SHP77 treated with DMSO at 0.1 percent for 48 hours (cell line): ENCODE measurements at regions not wholly inside any gene's neighbourhood (a gene's known extent, or its start where the extent isn't known, plus 50 kb on each side); places are given as distances from the start of the nearest gene placed in this dataset.

Experiments
- DNase-seq: peaks from one replicate; lab custom pipeline; 2025; lab: John Stamatoyannopoulos, UW

DNA sequence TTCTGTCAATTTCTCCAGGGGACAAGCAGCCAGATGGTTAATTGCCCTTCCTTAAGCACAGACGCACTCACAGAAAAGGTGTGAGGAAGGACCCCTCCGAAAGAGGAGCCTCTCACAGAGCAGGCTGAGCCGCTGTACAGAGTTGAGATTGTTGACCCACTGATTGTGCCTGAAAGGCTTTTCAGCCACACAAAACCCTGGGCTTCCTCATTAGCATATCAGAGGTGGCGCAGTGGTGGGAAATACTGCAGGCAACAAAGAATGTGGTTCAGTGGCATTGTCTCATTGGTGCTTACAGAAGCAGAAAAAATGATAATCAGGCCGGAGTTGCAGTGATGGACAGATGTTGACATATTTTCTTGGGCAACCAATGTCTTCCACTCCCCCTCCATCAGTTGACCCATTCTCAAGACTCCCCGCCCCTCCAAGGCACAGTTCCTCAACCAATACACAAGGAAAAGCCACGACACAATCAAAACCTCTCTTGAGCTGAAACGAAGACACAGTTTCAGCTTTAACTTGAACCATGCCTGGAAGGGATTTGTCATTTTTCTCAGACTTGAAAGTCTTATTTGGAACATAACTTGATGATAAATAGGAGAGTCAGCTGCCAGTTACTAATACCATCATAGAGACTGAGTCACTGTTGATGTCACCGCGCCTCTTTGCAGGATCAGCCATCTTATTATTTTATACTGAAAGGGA lies 53.1 kb downstream of the ATXN3L start:
- no peak for DNase-seq

DNA sequence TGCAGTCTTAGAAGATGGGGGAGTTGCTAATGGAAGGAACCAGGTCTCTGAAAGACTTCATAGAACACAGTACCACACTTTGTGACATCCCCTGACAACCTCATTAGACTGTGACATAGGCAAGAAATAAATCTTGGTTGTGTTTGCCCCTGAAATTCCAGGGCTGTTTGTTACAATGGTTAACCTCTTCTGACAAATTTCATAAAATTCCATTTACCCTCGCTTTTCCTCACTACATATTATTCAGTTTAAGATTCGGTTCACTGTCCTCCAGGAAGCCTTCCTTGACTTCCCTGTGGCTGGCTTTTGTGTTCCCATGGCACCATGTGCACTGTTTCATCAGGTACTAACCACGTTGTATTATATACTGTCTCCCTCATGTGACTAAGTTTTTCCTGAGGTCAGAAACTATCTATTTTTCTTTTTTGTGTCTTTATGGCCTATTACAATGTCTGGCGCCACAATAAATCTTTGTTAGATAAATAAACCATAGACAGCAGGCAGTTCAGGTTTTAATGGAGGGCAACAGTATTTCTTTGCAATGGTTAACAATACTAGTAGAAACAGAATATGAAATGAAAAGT lies 54.2 kb downstream of the ATXN3L start:
- DNase-seq = no peak

DNA sequence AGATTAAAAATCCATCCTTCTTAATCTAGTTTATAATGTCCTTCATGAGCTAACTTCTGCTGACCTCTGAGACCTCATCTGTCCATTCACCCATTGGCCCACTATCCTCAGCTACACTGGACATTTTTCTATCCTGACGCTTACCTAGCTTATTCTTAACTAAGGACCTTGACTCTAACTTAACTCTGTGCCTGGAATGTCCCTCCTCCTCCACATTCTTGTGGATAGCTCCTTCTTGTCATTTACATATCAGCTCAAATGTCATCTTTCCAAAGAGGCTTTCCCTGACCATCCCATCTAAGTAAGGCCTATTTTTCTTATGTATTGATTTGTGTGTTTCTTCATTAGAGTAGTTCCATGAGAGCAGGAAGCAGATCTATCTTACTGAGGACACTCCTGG lies 54.7 kb downstream of the ATXN3L start:
- DNase-seq = no peak

DNA sequence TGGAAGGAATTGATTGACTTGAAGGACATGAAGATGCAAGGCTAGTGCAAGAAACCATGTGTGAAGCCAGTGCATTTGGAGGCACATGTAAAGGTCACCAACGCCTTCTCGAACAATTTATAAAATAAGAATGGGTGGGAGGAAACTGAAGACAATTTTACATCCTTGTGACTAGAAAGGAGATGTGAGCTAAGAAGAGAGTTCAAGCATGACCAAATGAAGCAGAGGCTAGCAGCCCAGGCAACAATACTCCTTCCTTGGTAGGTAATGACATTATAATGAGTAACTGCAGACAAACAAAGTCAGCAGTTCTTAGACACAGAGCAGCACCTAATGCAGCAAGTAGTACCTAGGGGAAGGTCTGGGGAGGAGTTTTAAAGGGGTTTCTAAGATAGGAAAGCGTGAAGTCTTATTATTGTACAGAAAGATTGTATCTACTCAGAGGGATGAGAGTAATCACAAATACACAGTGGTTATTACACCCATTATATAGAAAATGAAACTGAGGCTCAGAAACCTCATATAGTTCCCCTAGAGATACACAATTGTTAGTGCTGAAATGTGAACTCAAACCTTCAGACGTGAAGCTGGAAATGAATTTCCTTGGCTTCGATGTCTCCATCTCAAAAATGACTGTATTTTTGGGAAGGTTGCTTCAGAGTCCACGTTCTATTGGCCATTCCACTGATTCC lies 56.1 kb downstream of the ATXN3L start:
- no peak for DNase-seq

DNA sequence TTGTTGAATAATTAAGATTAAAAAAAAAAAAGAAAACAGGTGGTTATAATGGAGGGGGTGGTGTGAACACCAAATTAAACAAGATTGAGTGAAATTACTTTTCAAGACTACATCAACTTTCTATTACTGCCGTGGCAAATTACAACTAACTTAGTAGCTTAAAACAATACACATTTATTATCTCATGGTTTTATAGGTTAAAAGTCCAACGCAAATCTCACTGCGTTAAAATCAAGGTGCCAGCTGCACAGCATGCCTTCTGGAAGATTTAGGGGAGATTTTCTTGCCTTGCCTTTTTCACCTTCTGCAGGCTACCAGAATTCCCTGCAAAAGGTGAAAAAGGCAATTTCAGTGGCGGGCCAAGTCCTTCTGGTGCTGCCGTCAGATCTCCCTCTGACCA lies 58.5 kb downstream of the ATXN3L start:
- no peak for DNase-seq

DNA sequence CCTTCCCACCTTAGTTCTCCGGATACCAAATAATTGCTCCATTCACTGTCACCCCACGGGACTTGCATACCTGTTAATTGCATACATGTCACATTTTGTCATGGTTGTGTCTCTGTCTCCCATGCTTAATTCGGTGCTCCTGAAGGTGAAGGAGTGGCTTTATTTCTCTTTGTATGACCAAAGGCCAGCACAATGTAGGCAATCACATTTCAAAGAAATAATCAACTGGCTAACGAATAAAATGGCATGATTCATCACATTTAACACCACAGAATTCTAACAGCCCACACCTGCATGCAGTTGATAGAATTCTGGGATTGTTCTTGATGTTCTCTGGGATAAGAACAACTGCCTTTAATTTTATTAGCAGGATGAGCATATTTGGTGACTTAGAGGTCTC lies 59.3 kb downstream of the ATXN3L start:
- no peak for DNase-seq

DNA sequence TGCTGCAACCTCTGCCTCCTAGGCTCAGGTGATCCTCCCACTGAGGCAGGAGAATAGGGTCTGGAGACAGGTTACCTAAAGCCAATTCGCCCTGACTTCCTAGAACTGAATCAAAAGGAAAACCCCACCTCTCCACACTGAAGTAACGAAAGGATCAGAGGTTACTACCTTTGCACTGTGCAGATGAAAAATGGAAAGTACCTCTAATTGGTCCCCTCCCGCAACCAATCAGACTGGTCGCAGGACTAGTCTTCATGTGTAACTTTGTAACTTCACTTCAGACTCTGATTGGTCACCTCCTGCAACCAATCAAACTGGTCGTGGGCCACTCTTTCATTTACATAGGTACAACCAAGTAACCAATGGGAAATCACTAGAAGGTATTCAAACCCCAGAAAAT lies 61.1 kb downstream of the ATXN3L start:
- no peak for DNase-seq

DNA sequence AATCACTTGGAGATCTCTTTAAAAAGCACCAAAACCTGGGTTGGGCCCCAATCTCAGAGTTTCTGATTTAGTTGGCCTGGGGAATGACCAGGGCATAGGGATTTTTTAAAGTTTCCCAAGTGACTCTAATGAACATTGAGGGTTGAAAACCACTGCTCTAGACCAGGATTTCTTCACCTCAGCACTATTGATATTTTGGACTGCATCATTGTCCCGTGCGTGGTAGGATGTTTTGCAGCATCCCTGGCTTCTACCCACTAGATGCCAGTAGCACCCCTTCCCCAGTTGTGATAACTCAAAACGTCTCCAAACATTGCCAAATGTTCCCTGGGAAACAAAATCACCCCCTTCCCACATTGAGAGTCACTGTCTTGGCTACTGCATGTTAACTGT lies 61.8 kb downstream of the ATXN3L start:
- no peak for DNase-seq

DNA sequence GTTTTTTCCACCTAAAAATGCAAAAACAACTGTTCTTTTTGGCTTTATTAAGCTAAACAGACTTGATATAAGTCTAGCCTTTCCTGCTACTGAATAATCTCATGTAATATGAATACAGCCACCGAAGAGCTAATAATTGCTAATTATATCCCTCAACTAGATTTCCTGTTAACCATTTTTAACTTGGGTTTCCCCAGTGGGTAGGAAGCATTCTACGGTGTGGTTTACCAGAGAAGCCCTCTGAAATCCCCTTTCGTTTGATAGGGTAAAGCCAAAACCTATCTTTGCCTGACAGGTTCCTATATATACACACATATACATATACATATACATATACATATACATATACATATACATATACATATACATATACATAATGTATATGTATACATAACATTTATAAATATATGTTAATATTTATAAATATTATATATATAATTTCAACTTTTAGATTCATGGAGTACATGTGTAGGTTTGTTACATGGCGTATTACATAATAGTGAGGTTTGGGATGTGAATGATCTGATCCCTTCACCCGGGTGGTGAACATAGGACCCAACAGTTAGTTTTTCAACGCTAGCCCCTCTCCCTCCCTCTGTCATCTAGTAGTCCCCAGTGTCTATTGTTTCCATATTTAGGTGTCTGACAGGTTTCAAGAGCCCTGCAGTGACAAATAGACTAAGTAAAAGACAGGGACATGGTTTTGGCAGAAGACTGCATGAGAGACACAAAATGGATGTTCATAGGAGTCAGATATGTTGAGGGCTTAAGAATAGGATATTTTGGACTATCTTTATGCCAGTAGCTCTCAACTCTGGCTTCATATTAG lies 62.4 kb downstream of the ATXN3L start:
- no peak for DNase-seq

DNA sequence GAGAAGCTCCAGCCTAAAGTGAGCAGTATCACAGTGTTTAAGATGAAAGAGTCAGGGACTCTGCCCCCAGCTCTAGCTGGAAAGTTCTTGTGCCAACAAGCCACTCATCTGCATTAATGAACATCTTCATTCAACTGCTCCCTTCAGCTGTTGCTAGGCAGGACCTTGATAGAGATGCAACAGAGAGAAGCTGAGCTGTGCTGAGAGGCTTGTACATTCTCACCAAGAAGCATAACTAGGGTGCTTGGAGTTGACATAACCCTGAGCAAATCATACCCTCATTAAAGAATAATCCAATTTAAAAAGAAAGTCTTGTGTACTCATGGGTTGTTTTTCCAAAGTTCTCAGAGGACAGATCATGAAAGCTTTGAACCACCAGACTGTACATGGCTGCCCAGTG lies 63.2 kb downstream of the ATXN3L start:
- no peak for DNase-seq

DNA sequence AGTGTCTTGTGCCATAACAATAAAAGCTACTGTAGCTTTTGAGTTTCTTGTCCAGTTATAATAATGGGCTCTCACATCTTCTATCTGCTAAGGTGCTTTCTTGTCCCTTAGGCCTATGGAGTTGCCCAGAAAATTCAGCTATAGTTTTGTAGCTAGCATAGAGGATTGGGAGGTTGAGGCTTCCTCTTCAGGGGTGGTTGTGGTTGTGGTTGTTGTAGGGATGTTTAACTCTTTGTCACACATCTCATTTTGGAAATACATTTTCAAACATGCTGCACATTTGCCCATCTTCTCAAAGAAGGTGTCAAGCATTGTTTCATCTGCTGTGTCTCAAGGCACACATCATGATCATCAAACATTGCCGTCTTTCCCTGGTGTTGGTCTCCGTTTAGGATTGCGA lies 65.0 kb downstream of the ATXN3L start:
- DNase-seq = no peak

DNA sequence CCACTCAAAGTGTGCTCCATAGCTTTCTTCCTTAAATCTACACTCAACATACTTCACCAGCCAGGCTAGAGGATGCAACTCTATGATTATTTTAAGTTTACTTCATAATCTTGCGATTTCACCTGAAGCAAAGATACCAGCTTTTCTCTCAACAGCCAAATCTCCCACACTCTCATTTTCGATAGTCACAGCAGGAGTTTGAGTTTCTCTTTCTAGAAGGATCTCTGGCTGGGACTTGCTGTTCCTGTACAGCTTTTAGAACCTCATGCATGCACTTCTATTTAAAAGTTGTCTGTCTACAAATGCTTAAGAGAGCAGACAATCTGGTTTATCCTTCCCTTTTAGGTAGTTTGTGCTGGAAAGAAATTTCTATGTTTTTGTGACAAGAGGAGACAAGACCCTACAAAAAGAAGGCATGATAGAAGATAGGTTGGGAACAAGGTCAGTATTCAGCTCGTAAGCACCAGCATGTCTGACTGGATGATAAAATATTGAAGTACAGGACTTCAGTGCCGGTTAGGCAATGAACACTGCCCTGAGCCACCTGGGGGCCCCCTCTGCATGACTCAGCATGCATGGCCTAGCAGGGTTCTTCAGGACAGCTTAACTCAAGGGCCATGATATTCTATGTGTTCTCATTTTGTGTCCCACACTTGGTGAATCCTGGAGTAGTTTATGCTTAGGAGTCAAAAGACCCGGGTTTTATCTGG lies 65.6 kb downstream of the ATXN3L start:
- no peak for DNase-seq

DNA sequence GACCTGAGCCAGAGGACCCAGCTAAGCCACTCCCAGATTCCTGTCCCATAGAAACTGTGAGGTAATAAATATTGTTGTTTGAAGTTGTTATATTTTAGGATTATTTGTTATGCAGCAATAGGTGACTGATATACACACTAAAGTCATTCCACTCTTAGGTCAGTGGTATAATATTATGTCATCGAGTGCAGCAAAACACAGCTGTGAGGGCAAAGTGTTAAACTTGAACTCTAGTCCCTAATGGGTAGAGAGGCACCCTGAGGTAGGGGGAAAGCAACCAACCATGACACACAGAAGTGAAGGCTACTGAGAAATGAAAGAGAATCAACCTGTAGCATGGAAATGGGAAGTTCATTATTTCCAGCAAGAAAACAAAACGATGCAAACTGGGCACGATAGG lies 66.6 kb downstream of the ATXN3L start:
- DNase-seq = no peak

DNA sequence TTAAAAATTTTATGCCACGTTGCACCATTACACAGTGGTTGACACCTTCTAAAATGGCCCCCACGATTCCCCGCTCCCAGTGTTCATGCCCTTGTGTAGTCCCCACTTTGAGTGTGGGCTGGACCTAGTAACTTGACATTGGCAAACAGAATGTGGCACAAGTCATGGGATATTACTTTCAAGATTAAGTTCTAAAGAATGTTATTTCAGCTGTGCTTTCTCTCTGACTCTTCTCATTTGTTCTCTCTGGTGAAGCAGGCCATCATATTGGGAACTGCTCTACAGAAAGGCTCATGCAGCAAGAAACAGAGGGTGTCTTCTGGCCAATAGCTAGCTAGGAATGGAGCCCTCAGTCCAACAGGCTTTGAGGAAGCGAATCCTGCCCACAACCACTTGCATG lies 67.1 kb downstream of the ATXN3L start:
- no peak for DNase-seq

DNA sequence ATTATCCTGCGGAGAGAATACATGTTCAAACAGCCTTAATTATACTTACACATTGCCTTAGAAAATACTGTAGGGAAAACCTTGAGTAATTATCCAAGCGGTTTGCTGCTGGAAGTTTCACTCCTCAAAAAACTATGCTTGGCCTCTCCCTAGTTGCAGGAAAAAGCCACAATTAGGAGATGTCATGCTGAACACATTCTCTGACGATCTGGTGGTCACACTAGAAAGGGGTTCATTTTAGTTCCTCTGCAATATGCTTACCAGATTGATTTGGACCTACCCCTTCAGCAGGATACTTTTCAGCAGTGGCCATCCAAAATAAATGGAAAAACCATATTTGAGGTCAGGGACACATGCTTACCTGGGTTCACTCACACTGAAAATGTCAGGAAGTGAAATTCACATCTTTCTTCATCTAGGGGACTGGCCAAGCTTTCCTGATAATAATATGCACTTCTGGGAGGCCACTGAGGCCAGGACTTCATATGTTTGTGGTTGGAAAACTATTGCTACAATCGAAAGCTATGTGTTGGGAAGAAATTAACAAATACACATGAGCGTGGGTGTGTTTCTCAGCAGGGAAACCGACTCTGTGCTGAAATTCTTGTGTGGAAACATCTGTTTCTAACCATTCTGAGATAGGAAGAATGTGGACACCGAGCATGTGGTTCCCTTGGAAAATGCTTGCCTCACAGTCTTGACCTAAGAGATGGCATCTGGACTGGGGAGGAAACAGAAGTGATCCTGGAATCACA lies 68.8 kb downstream of the ATXN3L start:
- no peak for DNase-seq

DNA sequence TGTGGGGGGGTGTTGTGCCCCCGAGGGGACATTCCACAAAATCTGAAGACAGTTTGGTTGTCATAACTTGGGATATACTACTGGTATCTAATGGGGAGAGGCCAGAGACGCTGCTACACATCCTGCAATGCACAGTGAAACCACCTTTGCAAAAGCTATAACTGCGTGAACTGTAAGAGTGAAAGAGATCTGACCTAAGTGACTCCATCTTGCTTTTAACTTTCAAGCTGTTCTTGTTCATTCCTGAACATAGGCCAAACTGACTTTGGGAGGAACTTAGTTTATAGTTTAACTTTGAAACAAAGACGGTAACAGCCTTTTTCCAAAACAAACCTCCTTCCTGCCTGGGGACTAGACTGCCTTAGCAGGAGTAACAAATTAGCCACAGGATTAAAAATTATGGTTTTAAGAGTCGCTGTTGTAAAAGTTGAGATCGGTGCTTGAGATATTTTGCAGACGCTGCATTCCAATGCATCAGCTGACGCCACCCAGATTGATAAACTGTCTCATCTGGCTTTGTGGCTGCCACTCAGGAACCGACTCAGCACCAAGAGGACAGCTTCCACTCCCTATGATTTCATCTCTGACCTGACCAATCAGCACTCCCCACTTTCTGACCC lies 70.9 kb downstream of the ATXN3L start:
- no peak for DNase-seq

DNA sequence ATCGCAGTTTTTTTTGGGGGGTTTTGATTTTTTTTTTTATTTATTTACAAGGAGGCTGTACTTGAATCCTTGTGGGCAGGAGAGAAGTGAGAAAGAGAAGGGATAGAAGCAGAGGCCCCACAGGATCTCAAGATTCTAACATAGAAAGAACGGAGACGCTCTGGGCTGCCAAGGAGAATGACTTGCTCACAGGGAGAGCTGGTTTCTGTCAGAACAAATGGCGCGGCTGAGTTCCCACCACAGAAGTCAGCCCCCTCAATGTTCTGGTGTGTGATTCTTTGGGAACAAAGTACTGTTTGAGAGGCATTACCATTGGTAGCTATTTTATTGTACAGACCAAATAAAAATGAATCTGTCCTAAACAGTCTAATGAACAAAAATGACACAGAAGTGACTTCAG lies 80.6 kb downstream of the ATXN3L start:
- DNase-seq = no peak

DNA sequence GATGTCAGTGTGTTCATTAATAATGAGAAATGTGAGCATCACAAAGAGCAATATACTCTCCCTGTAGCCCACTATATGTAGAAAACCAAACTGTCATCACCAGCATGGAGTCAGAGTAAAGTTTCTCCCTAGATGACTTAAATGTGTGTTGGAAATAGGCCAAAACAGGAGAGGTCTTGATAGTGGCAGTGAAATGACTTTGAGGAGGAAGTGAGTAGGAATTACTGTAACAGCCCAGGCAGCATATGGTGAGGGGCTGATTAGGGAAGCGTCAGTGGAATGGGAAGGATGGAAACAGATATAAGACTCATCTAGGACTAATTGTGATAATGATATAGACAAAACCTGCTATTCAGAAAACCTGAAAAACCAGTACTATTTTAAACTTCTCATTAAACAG lies 83.9 kb downstream of the ATXN3L start:
- DNase-seq = no peak

DNA sequence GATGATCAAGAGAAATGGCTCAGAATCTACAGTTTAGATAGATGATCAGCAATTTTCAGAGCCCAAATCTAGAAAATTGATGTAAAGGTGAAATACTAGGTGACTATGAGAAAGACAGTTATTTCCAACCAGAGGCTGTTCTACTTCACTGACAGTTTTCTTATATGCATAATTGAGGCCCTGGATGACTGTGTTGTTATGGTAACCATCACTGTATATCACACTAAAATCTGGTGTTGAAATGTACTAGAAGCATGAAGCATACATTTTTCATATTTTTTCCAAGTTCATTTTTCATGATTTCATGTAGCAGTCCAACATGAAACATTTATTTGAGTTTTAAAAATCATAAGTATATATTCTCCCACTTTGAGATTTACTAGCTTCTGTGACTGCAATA lies 87.4 kb downstream of the ATXN3L start:
- no peak for DNase-seq

DNA sequence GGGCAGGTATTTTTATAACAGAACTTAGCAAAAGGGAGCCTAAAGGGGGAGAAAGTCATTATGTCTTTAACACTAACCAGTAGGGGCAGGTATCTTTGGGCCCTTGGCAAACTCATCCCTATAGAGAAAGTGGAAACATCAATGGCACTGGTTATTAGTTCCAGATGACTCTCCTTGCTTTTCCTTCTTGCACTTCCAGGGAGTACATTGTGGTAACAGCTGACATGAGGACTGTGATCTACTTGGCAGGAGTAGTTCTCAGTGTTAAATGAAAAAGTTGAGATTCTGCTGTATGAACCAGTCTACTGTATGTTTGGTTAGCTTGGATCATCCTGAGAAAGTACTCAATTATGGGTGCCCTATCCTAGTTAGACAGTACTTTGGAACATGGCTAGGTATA lies 93.6 kb downstream of the ATXN3L start:
- DNase-seq = no peak
